AG09319 (cell line): ENCODE measurements at regions not wholly inside any gene's neighbourhood (a gene's known extent, or its start where the extent isn't known, plus 50 kb on each side); places are given as distances from the start of the nearest gene placed in this dataset.

Experiments
- DNase-seq: peaks from one replicate; pipeline ENCODE4 v3.0.0-alpha.2; 2010; ENCODE audit warnings: low read depth; ENCODE audit errors: extremely low read depth
- TF ChIP-seq, protein P1 (sequence below): IDR thresholded peaks from 2 replicates; pipeline ENCODE4 v1.5.1; 2011; ENCODE audit warnings: low read depth, mild to moderate bottlenecking, inconsistent platforms, low read length, moderate library complexity

DNA sequence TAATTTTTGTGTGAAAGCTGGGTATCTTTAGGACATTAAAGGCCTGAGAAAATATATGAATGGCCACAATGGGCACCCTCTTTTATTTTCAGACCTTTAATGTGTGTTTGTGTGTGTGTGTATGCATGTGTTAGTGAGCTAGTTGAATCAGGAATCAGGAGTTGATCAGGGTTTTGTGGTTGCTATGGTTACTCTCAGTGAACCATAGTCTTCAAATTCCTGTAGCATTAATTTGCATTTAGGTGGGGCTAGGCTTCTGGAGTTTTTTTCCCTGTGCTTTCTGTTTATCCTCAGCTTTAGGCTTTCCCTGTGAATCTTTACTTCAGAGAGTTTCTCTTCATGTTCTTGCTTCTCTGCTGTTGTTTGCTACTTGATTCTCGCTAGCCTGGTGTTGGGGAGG lies 122.0 kb upstream of the ONECUT1 start:
- DNase-seq = no peak
- TF ChIP-seq, protein P1, sequence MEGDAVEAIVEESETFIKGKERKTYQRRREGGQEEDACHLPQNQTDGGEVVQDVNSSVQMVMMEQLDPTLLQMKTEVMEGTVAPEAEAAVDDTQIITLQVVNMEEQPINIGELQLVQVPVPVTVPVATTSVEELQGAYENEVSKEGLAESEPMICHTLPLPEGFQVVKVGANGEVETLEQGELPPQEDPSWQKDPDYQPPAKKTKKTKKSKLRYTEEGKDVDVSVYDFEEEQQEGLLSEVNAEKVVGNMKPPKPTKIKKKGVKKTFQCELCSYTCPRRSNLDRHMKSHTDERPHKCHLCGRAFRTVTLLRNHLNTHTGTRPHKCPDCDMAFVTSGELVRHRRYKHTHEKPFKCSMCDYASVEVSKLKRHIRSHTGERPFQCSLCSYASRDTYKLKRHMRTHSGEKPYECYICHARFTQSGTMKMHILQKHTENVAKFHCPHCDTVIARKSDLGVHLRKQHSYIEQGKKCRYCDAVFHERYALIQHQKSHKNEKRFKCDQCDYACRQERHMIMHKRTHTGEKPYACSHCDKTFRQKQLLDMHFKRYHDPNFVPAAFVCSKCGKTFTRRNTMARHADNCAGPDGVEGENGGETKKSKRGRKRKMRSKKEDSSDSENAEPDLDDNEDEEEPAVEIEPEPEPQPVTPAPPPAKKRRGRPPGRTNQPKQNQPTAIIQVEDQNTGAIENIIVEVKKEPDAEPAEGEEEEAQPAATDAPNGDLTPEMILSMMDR = no peak

DNA sequence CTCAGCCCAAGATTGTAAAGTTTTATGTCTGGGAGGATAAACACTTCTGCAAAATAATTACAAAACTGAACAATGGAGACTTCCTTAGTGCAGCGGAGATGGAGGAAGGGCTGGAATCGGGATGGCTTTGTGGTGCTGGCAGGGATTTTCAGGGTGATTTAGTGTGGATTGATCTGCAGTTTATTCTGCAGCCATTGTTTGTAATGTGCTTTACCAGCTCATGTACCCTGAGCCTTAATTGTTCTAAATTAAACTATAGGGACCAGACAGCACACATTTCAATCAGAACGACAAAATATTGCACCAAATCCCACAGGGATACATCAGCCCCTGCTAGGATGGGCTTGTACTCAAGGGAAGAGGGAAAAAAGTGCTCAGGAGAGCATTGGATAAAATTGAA lies 103.2 kb upstream of the ONECUT1 start:
- TF ChIP-seq, protein P1 = no peak
- DNase-seq = no peak

DNA sequence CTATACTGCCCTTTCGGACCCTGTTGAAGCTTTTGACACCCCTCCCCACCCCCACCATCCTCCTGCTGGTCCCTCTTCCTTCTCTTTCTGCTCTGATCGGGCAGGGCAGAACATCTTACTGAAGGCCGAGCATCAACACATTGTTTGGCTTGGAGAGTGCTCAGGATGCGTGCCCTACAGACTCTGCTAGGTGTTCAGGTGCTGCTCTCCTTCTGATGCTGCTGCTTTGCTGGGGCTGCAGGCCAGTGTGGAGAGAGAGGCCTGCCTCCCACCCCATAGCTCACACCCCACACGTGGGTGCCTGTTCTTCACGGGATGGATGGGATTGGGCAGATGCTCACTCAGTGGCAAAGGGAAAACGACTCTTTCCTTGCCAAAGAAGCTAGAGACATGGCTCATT lies 89.8 kb upstream of the ONECUT1 start:
- TF ChIP-seq, protein P1 = no peak
- DNase-seq = no peak

DNA sequence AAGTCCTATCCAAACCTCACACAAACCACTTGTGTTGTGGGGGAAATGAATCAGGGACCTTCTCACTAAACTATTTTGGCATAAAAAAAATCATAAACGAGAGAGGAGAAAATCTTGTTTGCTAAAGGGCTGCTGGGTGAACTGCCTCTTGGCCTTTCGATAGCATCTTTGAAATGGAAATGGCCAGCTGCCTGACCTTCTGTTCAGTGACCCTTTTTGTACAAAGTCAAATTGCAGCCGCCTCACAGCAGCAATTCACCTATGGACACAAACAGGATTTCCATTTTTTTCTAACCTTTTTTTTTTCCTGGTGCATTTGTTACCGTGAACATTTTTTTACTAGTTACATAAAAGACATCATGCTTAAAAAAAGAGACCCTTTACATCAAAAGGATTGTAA lies 89.0 kb upstream of the ONECUT1 start:
- DNase-seq = no peak
- TF ChIP-seq, protein P1 = no peak

DNA sequence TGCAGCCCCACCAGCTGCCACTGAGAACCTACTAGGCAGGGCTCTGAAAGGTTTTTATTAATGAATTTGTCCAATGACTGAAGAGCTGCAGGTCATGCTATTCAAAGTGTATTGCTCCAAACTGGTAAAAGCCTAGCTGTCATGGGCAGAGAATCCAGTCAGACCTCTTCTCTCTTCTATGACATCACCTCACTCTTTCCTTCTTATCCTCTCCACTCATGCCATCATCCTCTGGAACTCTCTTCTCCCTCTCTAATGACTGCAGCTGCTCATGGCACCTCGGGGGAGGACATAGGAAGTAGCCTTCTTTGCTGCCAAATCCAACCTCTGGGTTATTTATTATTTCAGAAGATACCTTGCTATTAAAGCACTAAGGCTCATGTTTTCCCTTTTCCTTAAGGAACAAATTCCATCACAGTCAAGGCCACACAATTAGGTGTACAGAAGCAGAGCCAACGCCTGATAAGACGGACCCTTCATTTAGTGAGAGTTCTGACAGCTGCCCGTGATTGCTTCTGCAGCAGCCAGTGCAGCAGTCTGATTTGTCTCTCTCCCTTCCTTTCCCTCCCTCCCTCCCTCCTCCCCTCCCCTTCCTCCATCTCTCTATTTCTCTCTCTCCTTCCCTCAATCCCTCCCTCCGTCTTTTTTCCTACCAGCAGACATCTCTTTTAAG lies 87.0 kb upstream of the ONECUT1 start:
- TF ChIP-seq, protein P1 = no peak
- no peak for DNase-seq

DNA sequence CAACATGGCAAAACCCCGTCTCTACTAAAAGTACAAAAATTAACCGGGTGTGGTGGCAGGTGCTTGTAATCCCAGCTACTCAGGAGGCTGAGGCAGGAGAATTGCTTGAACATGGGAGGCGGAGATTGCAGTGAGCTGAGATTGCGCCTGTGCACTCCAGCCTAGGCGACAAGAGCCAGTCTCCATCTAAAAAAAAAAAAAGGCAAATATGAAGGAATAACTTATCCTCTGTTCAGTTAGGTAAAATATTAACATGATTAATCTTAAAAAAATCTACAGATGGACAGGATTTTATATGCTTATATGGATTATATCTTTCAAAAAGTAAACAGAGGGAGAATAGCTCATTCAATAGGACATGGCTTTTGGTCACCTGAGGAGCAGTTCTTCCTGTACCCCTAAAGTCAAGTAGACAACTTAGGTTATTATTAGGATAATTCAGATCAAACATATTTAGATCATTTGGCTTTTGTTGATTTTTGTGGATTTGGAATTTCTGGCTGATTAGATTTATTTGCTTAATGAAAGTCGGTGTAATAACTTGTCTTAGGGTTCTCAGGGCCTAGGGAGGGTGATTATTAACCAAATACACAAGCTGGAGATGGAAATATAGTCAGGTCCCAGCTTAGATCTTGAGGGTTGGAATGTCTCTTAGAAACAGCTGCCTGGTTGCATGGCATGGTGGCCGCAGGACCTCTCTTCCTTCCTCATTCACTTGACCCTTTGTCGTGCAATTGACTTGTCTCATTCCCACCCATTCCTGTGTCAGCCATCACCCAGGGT lies 82.1 kb upstream of the ONECUT1 start:
- no peak for DNase-seq

DNA sequence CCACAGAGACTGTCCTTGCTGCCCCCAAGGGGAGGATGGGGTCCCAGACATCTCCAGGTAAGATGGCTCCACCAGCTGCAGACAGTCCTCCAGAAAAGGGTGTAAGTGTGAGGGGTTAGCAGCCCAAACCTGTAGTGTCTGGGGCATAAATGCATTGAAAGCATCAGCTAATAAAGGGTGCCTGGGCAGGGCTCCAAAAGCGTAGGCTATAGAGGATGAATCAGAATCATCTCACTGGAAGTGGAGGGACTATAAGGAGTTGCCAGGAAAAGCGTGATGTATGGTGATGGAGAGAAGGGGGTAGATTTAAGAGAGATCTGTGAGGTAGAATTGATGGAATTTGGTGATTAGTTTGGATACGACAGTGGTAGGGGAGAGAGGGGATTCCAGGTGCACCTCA lies 79.9 kb upstream of the ONECUT1 start:
- TF ChIP-seq, protein P1 = no peak
- DNase-seq = no peak

More for the DNA sequence above, 82.1 kb upstream of the ONECUT1 start:
- TF ChIP-seq, protein P1 = no peak
